Suprapubic skin (tissue), 4 donors: ENCODE measurements at regions not wholly inside any gene's neighbourhood (a gene's known extent, or its start where the extent isn't known, plus 50 kb on each side); places are given as distances from the start of the nearest gene placed in this dataset.

Experiments used
- CTCF ChIP-seq, 2 donors: fragments of 200-600 bp in 1 of 2; fragments of 450-650 bp in 1 of 2; sonication (generic) in 1 of 2; IDR thresholded peaks; one replicate each; pipeline ENCODE4 v1.5.1; 2016 to 2019; ENCODE audit warnings: antibody characterized with exemption in 2 of 2, mild to moderate bottlenecking in 1 of 2, moderate library complexity in 1 of 2
- EP300 ChIP-seq: sonication (generic); formaldehyde crosslinking; IDR thresholded peaks from one replicate; pipeline ENCODE4 v1.6.1; 2017; ENCODE audit warnings: antibody characterized with exemption
- POLR2A ChIP-seq, 2 donors: fragments of 450-650 bp; IDR thresholded peaks; one replicate each; pipeline ENCODE4 v1.6.1; 2017; ENCODE audit warnings: antibody characterized with exemption in 2 of 2, mild to moderate bottlenecking in 2 of 2, moderate library complexity in 2 of 2
- POLR2AphosphoS5 ChIP-seq, 3 donors: sonication (generic); formaldehyde crosslinking; IDR thresholded peaks; one replicate each; pipeline ENCODE4 v1.6.1; 2017; ENCODE audit warnings: antibody characterized with exemption in 3 of 3

GRCh38 chr5:133727636-133728035, 115.3 kb upstream of the FSTL4 start:
- no peak for TF ChIP-seq CTCF (IDR thresholded peaks at IDR 0.05)
- no peak for TF ChIP-seq POLR2AphosphoS5 (IDR thresholded peaks at IDR 0.05)
- TF ChIP-seq EP300: no peak
- TF ChIP-seq POLR2A (IDR thresholded peaks at IDR 0.05): no peak
